ENCODE measurements at regions not wholly inside any gene's neighbourhood (a gene's known extent, or its start where the extent isn't known, plus 50 kb on each side); places are given as distances from the start of the nearest gene placed in this dataset.
"Not testable (repeated sequence)": the region's sequence is repeated elsewhere in the genome, so short reads cannot be mapped to it uniquely, and the experiment has no call there.

DNA sequence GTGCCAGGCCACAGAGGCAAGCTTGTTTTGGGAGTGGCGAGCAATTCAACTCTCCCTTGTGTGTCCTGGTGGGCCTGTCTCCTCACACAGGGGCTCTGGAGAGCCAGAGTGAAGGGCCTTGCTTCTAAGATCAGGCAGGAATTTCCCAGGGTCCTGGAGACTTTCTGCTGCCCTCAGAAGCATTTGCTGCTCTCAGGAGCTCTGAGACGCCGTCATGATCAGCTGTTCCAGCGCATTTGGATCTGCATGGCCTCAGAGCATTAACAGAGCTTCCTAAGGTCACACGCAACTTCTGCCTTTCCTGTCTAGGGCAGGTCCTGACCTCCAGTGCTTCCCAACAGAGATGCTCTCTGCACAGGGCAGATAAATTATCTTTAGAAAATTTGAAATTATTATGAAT is 52.2 kb upstream of the C10orf90 start:
- DNase-seq (ENCODE audit: low read depth) = no peak

DNA sequence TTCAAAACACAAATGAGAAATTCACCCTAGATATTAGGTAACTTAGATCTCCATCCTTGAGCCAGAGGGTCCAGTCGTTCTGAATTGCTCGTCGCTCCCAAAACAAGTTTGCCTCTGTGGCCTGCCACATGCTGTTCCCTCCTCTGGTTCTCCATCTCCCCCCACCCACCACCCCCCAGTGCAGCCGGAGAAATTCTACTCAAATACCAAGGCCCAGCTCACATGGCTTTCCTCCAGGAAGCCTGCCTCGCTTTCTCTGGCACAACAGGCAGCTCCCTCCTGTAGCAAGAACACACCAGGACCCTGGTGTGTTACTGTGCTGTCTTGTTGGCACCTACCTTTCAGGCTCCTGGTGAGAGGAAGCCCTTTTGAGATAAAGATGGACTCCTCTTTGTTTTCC is 52.7 kb upstream of the C10orf90 start:
- no peak for DNase-seq (ENCODE audit: low read depth)

DNA sequence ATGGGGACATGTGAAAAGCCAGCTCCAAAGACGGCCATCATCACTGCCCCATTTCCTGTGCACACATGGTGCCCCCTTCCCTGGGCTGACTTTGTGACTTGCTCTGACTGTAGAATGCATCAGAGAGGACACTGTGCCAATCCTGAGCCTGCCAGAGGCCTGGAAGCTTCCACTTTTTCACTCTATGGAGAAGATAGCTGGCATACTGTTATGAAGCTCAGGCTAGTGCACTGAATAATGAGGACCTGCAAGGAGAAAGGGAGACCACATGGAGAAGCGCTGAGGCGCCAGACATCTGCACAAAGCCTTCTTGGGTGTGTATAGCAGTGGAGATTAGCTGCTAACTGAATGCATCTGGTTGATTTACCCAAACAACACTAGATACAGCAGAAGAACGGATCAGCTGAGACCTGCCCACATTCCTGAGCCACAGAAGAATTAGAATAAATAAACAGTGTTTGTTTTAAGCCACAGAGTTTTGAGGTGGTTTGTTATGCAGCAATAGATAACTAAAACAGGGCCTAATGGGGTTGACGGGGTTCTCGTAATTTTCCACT is 58.9 kb upstream of the C10orf90 start:
- DNase-seq (ENCODE audit: low read depth) = no peak

DNA sequence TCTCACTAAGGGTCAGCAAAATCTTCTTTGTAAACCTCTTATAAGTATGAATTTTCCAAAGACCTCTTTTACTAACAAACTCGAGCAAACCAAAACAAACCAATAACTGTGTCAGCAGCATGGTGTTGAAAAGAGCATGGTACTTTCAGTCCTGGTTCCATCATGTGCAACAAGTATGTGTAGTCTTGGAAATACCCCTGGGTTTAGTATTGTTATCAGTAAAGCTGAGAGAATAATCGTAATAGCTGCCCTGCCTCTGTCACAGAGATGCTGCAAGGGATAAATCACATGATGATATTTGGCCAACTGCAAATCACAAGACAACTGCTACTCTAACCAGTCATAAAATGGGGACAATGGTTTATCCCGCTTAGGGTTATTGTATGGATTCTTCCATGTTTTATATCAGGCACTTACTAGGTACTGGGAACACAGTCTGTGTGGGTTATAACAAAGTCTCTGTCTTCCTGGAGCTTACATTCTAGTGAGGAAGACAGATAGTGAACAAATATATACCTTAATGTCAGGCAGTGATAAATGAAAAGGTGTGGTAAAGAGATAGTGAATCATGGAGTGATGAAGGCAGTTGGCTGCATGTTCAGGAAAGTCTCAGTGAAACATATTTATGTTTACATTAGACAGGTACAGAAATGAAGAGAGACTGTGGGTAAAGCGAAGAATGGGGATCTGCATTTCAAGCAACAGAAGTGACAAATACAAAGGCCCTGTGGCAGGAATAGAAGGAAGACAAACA is 60.5 kb upstream of the C10orf90 start:
- DNase-seq (ENCODE audit: low read depth) = no peak

DNA sequence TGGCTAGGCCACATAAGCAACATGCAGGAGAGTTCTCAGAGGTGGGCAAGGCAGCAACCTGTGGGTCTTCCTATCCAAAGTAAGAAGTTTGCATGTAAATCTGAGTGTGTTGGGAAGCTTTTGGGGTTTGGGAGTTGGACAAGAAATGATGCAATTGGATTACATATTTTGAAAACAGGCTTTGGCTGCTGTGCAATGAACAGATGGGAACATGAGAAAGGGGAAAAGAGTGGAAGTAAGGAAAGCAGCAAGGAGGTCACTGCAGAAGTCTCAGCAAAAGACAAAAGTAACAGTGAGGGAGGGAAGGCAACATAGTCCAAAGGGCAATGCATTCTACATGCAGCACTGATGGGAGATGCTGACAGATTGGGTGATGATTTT is 61.1 kb upstream of the C10orf90 start:
- no peak for DNase-seq (ENCODE audit: low read depth)

DNA sequence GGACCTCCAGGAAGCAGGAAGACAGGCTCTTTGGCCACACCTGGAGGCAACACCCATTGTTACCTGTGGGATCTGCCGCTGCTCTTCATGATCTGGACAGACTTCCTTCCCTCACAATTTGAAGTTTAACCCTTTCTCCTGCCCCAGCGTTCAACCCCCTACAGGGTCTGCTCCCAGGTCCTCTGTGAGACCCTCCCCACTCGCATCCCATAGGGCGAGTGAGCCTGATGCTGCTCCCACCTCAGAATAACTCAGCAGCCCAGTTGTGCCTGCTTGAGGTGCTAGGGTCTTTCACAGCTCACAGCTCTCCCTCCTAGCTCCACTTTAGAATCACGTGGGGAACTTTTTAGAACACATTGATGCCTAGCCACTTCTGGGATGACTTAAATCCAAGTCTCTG is 61.8 kb upstream of the C10orf90 start:
- no peak for DNase-seq (ENCODE audit: low read depth)

DNA sequence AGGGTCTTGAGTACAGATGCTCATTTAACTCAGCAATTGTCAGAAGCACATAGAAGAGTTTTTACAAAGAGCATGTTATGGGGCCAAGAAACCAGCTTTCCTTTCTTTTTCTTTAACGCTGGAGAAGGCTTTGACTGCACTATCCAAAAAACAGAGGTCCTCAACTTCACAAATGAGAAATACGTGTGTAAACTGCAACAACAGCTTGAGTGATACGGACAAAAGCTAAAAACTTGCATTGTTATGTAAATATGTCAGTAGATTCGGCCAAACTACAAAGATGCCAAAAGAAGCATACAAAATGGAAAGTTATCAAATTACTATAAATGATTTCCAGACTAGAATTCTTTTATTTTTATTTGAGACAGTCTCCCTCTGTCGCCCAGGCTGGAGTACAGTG is 62.4 kb upstream of the C10orf90 start:
- DNase-seq (ENCODE audit: low read depth) = no peak

DNA sequence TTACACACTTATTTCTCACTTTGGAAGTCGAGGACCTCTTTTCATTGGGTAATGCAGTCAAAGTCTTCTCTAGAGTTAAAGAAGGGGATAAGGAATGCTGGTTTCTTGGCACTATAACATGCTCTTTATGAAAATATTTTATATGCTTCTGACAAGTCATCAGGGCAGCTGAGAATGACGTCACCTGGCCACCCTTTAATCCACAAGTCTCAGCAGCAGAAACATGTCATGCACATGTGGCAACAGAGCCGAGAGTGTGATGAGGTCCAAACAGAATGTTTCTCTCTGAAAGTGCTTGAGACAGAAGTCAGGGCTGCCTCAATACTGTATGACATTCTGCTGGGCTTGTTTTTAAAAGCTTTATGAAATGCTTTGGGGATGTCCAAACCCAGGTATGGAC is 63.5 kb upstream of the C10orf90 start:
- no peak for DNase-seq (ENCODE audit: low read depth)

DNA sequence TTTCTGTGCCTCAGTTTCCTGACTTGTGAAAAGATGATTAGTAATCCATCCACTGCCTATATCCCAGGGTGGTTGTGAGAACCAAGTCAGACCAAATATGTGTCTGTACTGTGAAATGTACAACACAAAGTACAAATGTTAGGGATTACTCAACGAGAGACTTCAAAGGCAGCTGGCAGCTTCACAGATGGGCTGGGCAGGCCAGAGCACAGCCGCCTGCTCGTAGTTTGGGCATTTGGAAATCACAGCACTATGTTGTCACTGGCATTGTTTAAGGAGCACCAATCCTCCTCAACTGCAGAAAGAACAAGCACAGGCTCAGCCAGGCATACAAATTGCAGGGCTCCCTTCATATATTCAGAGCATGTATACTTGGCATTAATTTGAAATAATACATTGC is 64.5 kb upstream of the C10orf90 start:
- no peak for DNase-seq (ENCODE audit: low read depth)

DNA sequence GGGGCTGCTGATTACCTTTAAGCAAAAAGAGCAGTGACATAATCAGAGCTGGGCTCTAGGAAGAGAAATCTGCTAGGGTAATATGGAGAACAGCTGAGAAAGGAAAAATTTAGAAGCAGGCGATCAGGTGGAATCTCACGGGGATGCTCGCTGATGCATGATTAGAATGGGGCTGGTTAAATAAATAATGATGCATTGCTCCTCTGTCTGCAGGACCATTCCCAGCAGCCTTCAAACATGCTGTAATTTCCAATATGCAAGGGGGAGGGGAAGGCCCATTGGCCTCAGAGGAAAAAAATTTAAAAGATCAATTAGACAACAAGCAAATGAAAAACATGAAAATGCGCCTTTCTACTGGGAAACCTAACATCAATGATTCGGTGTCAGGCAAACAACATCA is 65.6 kb upstream of the C10orf90 start:
- no peak for DNase-seq (ENCODE audit: low read depth)

DNA sequence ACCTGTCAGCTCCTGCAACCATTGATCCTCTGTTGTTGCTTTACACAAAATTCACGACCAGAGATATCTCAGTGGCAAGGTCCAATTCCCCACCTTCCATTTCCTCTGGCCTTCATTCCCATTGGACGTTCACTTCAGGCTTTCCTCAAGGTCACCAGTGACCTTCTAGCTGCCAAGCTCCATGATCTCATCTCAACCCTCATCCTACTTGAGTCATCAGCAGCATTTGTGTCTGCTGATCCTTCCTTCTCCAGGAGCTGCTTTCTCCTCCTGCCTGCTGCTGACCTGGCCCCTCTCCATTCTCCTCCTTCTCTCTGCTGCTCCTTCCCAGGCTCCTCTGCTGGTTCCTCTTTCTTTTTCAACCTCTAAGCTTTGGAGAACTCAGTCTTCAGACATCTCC is 66.2 kb upstream of the C10orf90 start:
- no peak for DNase-seq (ENCODE audit: low read depth)

DNA sequence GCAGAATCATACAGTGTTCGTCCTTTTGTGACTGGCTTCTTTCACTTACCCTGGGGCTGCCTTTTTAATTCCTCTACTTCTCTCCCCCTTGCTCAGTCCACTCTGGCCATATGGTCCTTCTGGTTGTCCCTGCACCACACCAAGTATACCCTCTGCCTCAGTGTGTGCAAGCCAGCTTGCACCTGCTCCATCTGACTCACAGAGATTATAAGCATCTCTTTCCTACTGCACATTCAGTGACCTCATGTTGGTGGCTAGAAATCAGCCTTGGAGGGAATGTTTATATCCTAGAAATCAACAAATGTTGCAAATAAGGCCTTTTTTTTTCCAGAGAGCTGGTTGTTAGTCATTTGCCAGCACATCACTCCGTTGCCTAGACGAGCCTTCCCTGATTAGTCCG is 67.5 kb upstream of the C10orf90 start:
- no peak for DNase-seq (ENCODE audit: low read depth)

DNA sequence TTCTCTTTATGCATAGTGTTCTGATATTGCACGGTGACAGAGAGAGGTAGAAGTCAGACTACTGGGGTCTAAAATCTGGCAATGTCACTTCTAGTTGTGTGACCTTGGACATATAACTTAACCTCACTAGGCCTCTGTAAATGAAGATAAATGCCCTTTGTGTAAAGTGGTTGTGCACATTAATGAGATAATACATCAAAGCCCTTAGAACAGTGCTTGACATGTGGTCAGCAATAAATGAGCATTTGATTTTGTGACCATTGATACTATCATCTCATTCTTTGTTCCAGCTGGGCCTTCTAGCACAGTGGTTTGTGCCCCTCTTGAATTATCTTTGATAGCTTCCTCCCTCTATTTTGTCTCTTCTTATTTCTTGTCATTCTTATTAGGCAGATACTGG is 74.1 kb upstream of the C10orf90 start:
- no peak for DNase-seq (ENCODE audit: low read depth)

DNA sequence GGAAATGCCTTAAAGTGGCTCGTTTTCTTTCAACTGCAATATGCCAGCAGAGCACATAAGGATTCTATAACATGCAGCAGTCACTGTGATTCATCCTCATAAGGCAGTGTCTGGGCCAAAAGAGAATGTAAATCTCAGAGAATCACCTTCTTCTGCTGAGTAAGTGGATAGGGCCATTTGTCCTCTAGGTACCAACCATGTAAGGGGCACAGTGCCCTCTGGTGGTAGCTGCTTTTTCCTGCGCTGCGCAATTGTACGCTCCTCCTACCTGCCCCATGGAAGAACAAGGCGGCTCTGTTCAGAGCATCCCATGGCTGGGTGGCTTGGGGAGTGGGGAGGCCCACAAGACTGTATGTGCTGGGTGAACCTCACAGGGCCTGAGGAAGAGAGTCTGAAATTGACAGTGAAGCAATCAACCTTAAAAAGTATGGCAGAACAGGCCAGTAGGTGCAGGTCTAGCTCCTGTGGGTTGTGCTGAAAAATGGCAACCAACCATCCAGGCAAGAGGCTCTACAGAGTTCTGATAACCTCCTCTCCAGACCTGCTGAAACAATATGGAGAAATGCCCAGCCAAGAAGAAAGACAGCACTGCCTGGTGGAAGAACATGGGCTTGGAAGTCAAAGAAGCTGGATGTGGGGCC is 78.6 kb upstream of the C10orf90 start:
- peak; percentile 11 for DNase-seq (ENCODE audit: low read depth)

DNA sequence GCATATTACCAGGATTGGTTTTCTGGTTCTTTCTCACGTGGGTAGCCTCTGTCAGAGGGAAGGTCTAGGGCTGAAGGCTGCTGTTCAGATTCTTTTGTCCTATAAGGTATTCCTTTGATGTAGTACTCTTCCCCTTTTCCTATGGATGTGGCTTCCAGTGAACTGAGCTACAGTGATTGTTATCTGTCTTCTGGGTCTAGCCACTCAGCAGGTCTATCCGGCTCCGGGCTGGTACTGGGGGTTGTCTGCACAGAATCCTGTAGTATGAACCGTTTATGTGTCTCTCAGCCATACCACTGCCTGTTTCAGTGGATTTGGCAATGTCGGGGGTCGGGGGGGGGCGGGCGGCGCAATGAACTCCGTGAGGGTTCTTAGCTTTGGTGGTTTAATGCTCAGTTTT is 84.5 kb upstream of the C10orf90 start:
- DNase-seq (ENCODE audit: low read depth) = no peak

DNA sequence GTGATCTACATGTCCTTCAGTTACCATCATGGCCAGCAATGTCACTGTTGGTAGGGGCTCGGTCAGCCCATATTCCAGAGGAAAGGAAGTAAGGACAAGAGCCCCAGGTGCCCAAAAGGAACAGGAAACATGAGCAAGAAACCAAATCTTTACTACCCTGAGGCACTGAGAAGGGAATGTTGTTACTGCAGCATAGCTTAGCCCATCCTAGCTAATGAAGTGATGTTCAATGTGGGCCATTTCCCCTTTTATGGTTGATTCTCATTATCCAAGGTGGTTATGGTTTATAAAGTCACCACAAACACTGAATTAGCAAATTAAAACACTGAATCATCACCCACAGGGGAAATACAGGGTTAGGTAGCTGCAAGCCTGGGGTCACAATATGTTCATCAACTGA is 88.4 kb upstream of the C10orf90 start:
- no peak for DNase-seq (ENCODE audit: low read depth)

DNA sequence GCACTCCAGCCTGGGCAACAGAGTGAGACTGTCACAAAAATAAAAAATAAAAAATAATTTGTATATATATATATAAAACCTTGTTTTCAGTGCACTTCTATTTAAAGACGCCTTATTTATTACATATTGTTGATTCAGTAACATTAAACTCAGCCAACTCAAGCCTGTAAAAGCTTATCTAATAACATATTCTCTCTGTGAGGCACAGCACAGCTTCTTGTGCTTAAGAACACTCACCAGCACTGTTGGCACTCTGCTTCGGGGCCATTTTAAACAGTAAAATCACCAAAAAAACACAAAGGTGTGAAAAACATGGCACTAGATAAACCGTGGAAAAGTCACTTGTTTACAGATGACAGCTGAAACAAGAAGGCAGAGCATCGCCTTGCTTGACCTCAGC is 89.0 kb upstream of the C10orf90 start:
- no peak for DNase-seq (ENCODE audit: low read depth)

DNA sequence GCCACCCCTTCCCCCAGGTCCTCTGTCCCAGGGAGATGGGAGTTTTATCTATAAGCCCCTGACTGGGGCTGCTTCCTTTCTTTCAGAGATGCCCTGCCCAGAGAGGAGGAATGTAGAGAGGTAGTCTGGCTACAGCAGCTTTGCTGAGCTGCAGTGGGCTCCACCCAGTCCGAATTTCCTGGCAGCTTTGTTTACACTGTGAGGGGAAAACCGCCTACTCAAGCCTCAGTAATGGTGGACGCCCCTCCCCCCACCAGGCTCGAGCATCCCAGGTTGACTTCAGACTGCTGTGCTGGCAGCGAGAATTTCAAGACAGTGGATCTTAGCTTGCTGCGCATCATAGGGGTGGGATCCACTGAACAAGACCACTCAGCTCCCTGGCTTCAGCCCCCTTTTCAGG is 96.2 kb upstream of the C10orf90 start:
- DNase-seq (ENCODE audit: low read depth) = not testable (repeated sequence)

DNA sequence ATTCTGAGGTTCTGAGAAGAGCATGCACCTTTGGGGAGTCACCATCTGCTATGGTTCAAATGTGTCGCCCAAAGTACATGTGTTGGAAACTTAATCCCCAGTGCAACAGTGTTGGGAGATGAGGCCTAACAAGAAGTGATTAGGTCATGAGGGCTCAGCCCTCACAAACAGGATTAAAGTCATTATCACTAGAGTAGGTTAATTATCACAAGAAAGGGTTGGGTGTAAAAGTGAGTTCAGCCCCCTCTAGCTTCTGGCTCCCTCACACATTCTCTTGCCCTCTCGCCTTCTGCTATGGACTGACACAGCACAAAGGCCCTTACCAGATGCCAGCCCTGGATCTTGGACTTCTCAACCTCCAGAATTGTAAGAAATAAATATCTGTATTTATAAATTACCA is 100.3 kb upstream of the C10orf90 start:
- DNase-seq (ENCODE audit: low read depth) = no peak

DNA sequence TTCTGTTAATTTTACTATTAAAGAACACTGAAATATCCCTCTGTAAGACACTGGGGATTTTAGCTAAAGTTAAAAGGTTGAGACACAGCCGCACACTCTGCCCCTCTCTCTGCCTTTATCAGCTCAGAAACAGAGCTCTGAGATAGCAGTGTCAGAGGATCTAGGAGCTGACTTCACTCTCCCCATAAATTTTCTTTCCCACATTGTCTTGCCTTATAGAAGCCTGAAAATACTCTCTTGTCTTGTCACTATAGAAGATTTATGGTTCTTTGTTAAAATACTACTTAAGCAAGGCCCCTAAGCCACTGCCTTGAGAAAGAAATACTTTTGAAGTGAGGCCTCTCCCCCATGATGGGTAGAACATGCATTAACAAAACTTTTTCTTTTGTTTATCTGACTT is 105.7 kb upstream of the C10orf90 start:
- DNase-seq (ENCODE audit: low read depth) = no peak

DNA sequence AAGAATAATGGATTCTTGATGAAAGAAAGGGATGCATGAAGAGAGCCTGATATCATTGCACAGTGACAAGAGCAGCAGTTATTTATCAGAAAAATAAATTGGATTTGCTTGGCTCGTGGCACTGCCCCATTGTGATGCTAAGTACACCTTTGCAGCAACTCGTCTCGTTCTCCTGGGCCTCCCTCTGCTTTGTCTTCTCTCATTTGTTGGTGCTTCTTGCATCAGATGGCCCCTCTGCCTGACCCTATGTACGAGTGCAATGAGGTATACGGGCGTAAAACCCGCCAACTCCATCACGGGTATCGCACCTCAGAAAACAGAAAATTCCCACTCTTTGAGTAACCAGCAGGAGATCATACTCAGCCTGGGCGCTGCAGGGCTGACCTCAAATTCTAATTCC is 107.2 kb upstream of the C10orf90 start:
- no peak for DNase-seq (ENCODE audit: low read depth)

DNA sequence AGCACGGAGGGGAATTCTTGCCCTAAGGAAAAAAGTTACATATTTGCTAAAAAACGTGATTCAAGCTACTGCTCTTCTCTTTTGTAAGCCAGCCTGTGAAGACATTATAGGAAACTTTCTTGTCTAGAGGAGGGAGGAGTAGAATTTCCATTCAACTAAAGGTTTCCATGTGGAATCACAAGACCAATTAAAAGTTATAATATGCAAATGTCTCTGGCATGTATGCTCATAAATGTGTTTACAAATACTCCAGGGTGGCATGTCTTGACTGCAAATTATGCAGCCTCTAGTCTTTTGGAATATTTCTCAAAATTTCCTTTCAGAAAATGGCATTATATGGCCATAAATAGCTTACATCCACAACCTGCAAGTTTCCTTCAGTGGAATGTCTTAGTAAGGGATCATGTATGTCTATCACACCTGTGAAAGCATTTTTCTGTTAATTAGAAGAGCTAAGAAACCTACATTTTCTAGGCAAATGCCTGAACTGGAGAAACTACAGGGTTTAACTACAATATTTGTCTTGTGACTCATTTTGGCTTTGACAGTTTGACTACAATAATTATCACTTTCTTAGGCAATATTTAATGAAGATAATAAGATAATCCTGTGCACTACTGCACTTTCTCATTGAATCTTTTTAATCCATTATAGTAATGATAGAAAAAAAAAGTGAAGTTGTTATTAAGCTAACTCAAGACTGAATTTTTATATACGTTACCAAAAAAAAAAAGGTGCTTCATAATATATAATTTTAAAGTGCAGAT is 111.1 kb upstream of the C10orf90 start:
- DNase-seq (ENCODE audit: low read depth) = no peak

All from stimulated activated CD8-positive, alpha-beta memory T cell treated with anti-CD3 and anti-CD28 coated beads, Interleukin-12 subunit alpha, Interleukin-12 subunit beta, amount 100 ng/mL, for 1 hour (primary cell).